Stimulated activated CD4-positive, alpha-beta T cell treated with anti-CD3 and anti-CD28 coated beads, Interleukin-1b, Interleukin-23, amount 100 ng/mL, for 24 hours (primary cell): ENCODE measurements at regions not wholly inside any gene's neighbourhood (a gene's known extent, or its start where the extent isn't known, plus 50 kb on each side); places are given as distances from the start of the nearest gene placed in this dataset.

Experiments
- DNase-seq, 4 experiments: peaks; one replicate each; pipeline ENCODE4 v3.0.0-alpha.2; 2020; ENCODE audit warnings: low read depth in 4 of 4, low spot score in 1 of 4

- no peak for DNase-seq
Observed at GRCh38 chr5:2138896-2139295, 256.2 kb upstream of the IRX4 start.

- no peak for DNase-seq
Observed at GRCh38 chr5:2137444-2138050, 254.8 kb upstream of the IRX4 start.

- DNase-seq = no peak
Observed at GRCh38 chr5:2136728-2137333, 254.1 kb upstream of the IRX4 start.

GRCh38 chr5:2135833-2136232 is 253.1 kb upstream of the IRX4 start:
- no peak for DNase-seq

- DNase-seq = no peak
Observed at GRCh38 chr5:2135354-2135753, 252.6 kb upstream of the IRX4 start.

GRCh38 chr5:2134543-2135292 is 252.0 kb upstream of the IRX4 start:
- no peak for DNase-seq

- no peak for DNase-seq
Observed at GRCh38 chr5:2133936-2134335, 251.2 kb upstream of the IRX4 start.

- DNase-seq = no peak
Observed at GRCh38 chr5:2133080-2133479, 250.4 kb upstream of the IRX4 start.

- DNase-seq = no peak
Observed at GRCh38 chr5:2132497-2132847, 249.7 kb upstream of the IRX4 start.

GRCh38 chr5:2131826-2132496 is 249.2 kb upstream of the IRX4 start:
- no peak for DNase-seq

GRCh38 chr5:2131196-2131595 is 248.5 kb upstream of the IRX4 start:
- no peak for DNase-seq

GRCh38 chr5:2130361-2130760 is 247.6 kb upstream of the IRX4 start:
- no peak for DNase-seq

- no peak for DNase-seq
Observed at GRCh38 chr5:2129568-2130272, 247.0 kb upstream of the IRX4 start.

- DNase-seq = no peak
Observed at GRCh38 chr5:2128686-2129355, 246.1 kb upstream of the IRX4 start.

- no peak for DNase-seq
Observed at GRCh38 chr5:2126512-2126911, 243.8 kb upstream of the IRX4 start.

- DNase-seq = no peak
Observed at GRCh38 chr5:2125901-2126265, 243.2 kb upstream of the IRX4 start.

- DNase-seq = no peak
Observed at GRCh38 chr5:2125171-2125900, 242.6 kb upstream of the IRX4 start.

GRCh38 chr5:2124434-2125170 is 241.9 kb upstream of the IRX4 start:
- no peak for DNase-seq

GRCh38 chr5:2123874-2124273 is 241.1 kb upstream of the IRX4 start:
- DNase-seq = no peak

- no peak for DNase-seq
Observed at GRCh38 chr5:2120361-2120760, 237.6 kb upstream of the IRX4 start.
